ENCODE measurements at regions not wholly inside any gene's neighbourhood (a gene's known extent, or its start where the extent isn't known, plus 50 kb on each side); places are given as distances from the start of the nearest gene placed in this dataset.
"Not testable (repeated sequence)": the region's sequence is repeated elsewhere in the genome, so short reads cannot be mapped to it uniquely, and the experiment has no call there.

DNA sequence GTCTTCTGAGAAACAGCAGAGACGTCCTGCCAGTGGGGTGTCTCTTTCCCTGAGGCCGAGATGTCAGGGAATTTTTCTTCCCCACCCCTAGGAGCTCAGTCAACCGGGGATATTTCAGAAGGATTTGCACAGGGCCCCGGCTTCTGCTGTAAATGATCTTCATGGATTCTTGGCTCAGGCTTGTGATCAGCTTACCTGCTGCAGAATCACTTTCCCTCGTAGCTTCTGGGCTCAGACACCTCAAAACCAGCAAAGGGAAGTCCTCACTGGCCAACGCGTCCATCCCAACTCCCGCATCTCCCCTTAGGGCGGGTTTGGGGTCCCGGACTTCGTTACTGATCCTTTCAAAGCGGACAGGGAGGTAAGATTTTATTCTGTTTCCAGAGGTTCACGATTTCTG lies 212.7 kb downstream of the SHOX start:
- DNase-seq: no peak

DNA sequence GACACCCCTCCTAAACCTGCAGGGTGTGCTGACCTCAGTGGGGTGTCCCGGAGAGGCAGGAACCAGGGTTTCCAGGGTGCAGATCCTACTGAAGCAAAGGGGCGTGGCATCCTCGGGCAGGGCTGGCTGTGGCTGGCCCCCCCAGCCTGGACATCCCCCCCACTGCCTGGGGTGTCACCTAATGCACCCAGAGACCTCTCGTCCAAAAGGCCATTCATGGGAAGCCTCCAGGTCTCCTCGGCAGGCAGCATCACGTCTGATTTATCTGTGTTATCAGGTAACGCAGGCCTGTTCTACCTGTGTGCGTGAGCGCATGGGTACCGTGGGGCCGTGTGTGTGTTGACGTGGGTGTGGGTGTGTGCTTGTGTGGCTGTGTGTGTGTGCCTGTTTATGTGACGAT lies 210.0 kb downstream of the SHOX start:
- no peak for DNase-seq

DNA sequence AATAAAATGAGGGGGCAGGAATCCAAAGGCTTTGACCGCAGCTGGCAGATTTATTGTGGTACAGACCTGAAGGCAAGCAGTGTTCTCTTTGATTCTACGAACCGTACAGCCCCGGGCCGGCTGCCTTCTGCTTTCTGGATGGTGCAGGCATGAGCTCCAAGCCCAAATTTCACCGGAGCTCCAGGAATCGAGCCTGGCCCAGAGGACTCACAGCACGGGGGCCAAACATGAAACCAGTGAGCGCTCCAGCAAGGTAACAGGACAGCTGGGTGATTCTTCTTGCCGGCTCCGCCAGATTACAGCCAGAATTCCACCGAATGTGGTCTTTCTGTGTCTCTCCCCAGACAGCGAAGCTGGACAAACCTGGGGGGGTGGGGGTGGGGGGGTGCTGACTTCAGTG lies 208.1 kb downstream of the SHOX start:
- not testable (repeated sequence) for DNase-seq

DNA sequence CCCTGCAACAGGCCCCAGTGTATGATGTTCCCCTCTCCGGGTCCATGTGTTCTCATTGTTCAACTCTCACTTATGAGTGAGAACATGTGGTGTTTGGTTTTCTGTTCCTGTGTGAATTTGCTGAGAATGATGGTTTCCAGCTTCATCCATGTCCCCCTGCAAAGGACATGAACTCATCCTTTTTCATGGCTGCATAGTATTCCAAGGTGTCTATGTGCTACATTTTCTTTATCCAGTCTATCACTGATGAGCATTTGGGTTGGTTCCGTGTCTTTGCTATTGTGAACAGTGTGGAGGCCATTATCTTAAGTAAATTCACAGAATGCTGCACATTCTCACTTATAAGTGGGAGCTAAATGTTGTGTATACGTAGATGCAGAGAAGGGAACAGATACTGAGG lies 205.3 kb downstream of the SHOX start:
- not testable (repeated sequence) for DNase-seq

DNA sequence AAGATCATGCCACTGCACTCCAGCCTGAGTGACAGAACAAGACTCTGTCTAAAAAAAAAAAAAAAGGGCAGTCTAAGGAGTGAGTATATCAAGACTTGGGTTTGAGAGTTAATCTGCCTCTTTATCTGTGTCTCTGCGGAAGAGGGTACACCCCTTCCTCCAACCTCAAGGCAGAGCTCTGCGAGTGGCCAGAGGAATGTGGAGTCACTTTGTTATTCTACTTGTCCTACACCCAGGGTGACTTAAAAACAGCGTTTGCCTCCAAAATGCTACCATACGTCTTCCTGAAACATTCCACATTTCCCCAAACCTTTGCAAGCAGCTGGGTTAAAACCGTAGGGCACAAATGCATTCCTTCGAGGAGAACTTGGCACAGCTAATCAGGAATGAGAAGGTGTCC lies 199.9 kb downstream of the SHOX start:
- no peak for DNase-seq

DNA sequence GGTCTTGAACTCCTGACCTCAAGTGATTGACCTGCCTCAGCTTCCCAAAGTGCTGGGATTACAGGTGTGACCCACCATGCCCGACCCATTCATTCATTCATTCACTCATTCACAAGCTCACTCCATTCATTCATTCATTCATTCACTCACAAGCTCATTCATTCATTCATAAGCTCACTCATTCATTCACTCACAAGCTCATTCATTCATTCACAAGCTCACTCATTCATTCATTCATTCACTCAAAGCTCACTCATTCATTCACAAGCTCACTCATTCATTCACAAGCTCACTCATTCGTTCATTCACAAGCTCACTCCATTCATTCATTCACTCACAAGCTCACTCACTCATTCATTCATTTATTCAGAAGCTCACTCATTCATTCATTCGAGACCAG lies 198.6 kb downstream of the SHOX start:
- no peak for DNase-seq

DNA sequence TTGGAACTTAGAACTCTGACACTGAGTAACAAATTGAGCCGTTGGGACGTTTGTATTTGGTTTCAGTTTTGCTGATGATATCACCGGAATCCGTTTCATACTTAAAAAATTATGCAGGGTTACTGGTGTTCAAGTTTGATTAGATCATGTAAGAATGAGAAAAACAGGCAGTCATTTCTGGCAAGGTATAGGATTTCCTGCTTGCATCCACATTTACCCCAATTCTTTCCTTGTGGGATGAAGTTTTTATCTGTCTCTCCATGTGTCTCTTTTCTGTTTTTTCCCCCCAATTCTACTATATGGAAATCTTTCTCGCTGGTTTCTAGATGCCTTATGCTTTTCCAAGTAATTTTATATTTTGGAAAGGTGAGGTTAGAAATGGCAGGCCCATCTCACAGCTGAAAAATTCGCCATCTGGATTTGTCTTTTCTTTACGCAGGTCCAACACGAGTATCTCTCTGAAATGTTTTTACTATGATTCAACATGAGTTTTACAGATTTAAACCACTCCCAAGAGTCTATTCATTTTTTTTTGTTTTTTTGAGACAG lies 197.9 kb downstream of the SHOX start:
- DNase-seq: no peak

DNA sequence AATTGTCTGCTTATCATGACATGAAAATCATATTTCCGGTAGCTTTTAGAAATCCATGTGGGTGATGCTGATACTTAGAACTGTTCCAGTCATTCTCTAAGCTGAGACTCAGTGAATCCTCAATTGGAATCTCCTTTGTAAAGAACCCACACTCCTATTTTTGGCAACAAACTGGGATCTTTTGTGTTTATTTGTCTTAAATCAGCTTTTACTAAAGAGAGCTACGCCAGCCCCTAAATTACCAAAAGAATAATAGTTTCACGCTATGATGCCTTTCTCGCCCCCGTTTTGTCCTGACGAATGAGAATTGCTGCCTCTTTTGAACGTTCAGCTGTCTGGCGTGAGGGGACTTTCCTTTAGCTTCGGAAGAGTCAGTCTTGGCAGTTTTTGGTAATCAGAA lies 195.9 kb downstream of the SHOX start:
- no peak for DNase-seq

DNA sequence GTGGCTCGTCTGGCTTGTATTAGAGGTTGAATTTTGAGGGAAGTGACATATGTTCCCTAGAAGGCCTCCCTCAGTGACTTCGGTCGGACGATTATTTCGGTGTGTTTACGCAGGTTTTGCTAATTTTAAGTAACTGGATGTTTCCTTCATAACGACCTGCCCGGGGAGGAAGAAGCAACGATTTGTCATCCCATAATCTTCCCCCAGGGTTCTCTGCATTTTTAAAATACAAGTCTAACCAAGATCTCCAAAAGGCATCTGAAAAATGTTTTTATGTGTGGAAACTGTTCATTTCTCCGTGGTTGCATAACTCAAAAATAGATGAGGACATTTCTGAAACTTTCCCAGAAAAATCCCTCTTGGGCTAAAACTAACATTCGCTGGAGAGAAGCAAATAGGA lies 195.4 kb downstream of the SHOX start:
- no peak for DNase-seq

GRCh38 chrX:823073-823472 lies 192.5 kb downstream of the SHOX start:
- not testable (repeated sequence) for DNase-seq

DNA sequence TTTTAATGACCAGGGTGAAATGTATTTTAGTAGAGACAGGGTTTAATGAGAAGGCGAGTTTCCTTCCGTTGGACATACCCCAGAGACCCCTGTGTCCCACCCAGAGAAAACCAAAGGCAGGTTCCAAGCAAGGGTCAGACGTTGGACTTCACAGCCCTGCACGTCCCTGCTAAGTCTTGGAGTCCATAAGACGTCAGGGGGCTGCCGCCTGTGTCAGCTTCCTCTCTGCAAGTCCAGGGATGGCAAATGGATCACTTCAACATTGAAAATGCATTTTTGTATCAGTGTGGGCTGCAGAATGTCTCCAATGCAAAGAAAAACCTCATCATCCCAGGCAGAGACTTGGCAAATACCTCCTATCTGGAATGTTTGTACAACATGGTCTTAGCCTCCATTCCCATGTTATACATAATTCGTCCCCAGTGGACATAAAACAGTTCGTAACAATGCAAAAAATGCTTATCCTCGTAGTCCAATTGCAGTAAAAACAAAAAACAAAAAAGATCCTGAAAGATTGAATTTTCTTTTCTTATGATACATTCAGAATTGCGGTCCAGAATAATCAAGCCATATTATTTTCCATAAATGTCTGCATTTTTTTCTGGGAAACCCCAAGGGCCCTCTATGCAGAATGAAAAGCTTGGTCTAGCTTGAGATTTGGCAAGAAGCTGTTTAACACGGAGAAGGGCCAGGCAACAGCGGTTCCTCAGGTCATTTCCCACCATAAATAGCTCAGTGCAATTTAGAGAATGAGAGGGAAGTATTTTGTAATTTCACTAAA lies 190.9 kb downstream of the SHOX start:
- DNase-seq: no peak

GRCh38 chrX:819684-820083 lies 189.1 kb downstream of the SHOX start:
- DNase-seq: no peak

- no peak for DNase-seq
These were observed 187.2 kb downstream of the SHOX start for GRCh38 chrX:817759-818300.

DNA sequence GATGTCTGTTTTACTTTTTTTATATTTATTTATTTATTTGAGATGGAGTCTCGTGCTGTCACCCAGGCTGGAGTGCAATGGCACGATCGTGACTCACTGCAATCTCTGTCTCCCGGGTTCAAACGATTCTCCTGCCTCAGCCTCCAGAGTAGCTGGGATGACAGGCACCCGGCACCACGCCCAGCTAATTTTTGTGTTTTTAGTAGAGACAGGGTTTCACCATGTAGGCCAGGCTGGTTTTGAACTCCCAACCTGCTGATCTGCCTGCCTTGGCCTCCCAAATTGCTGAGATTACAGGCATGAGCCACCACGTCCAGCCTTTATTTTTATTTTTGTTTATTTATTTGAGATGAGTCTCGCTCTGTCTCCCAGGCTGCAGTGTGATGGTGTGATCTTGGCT lies 186.6 kb downstream of the SHOX start:
- DNase-seq: not testable (repeated sequence)

DNA sequence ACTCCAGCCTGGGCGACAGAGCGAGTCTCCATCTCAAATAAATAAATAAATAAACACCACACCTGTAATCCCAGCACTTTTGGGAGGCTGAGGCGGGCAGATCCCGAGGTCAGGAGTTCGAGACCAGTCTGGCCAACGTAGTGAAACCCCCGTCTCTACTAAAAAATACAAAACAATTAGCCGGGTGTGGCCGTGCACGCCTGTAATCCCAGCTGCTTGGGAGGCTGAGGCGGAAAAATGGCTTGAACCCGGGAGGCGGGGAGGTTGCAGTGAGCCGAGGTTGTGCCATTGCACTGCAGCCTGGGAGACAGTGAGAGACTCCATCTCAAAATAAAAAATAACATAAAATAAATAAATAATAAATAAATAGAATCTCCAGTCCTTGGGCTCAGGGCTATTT lies 185.8 kb downstream of the SHOX start:
- no peak for DNase-seq

GRCh38 chrX:810186-810585 lies 179.6 kb downstream of the SHOX start:
- no peak for DNase-seq

GRCh38 chrX:809081-809480 lies 178.5 kb downstream of the SHOX start:
- DNase-seq: no peak

GRCh38 chrX:806586-806985 lies 176.0 kb downstream of the SHOX start:
- no peak for DNase-seq

GRCh38 chrX:805988-806387 lies 175.4 kb downstream of the SHOX start:
- no peak for DNase-seq

GRCh38 chrX:805103-805670 lies 174.6 kb downstream of the SHOX start:
- DNase-seq: no peak

DNA sequence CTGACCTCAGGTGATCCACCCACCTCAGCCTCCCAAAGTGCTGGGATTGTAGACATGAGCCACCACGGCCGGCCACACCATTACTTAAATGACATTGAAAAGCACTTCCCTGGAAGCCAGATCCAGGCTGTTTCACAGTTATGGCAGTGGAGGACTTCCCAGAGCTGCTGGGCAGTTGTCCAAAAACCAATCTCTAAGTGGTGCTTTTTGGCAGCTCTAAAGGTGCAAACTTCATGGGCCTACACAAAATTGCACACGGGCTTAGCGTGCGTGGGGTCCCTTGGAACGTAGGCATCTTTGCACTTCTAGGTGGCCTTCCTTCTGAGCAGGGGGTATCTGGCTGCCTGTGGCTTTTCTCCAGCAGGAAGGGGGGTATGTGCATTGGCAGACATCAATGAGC lies 172.3 kb downstream of the SHOX start:
- no peak for DNase-seq

DNA sequence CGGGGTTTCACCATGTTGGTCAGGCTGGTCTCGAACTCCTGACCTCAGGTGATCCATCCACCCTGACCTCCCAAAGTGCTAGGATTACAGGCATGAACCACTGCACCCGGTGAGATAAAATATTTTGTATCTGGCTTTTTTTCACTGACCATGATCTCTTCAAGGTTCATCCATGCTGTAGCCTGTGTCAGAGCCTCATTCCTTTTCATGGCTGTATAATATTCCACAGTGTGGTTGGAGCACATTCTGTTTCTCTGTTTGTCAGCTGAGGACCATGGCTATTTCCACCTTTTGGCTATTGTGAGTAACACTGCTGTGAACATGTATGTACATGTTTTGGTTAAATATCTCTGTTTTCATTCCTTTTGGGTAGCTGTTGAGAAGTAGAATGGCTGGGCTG lies 169.2 kb downstream of the SHOX start:
- no peak for DNase-seq

GRCh38 chrX:794311-794710 lies 163.7 kb downstream of the SHOX start:
- DNase-seq: no peak

GRCh38 chrX:793216-793770 lies 162.7 kb downstream of the SHOX start:
- DNase-seq: no peak
